IMR-90 (cell line): ENCODE measurements at regions not wholly inside any gene's neighbourhood (a gene's known extent, or its start where the extent isn't known, plus 50 kb on each side); places are given as distances from the start of the nearest gene placed in this dataset.
A peak's percentile ranks its signal among the peaks of the same experiment; 100 is the strongest.

ENCODE experiments used
- ATAC-seq: fragments of 200-7000 bp; cut with Tn5 transposase; 2 replicates; pipeline ENCODE4 v1.9.1; 2020; ENCODE audit warnings: low read depth, mild to moderate bottlenecking, moderate library complexity
- BruUV-seq: library from RNA; stranded (reverse); fragments of 400-500 nt; replicated peaks from 2 replicates; lab custom pipeline; 2021; lab: Mats Ljungman, UMichigan
- CTCF ChIA-PET: fragments of 300-600 bp; formaldehyde crosslinking; extraction: SDS; loops from one replicate; lab custom pipeline; 2021; ENCODE audit warnings: antibody characterized with exemption; lab: Yijun Ruan, JAX
- POLR2A ChIA-PET: fragments of 300-600 bp; sonication (Branson Sonifier 250); formaldehyde crosslinking; loops from one replicate; lab custom pipeline; 2022; ENCODE audit warnings: antibody characterized with exemption; ENCODE audit not compliant: unreplicated experiment; lab: Charles Lee
- DNase-seq: peaks from one replicate; pipeline ENCODE4 v3.0.0; 2013
- H2AFZ ChIP-seq: replicated peaks from 2 replicates; pipeline ENCODE3; 2013; ENCODE audit warnings: low read length, mild to moderate bottlenecking; ENCODE audit not compliant: poor library complexity
- H2AK5ac ChIP-seq: 2 replicates; pipeline ENCODE4 v1.6.1; 2013; ENCODE audit warnings: low read depth, low read length, inconsistent platforms
- H2AK9ac ChIP-seq: replicated peaks from 2 replicates; pipeline ENCODE3; 2013; ENCODE audit warnings: mild to moderate bottlenecking, low read depth, low read length, moderate library complexity; ENCODE audit not compliant: poor library complexity
- H2BK120ac ChIP-seq: 2 replicates; pipeline ENCODE4 v1.6.1; 2013; ENCODE audit warnings: low read depth, low read length, inconsistent platforms
- H2BK15ac ChIP-seq: 3 replicates; pipeline ENCODE4 v1.6.1; 2013; ENCODE audit warnings: low read depth, low read length, inconsistent platforms
- H2BK20ac ChIP-seq: 2 replicates; pipeline ENCODE4 v1.6.1; 2013; ENCODE audit warnings: low read depth, mild to moderate bottlenecking, inconsistent platforms, low read length, moderate library complexity
- H2BK5ac ChIP-seq: 2 replicates; pipeline ENCODE4 v1.6.1; 2013; ENCODE audit warnings: mild to moderate bottlenecking, low read depth, low read length, inconsistent platforms; ENCODE audit not compliant: poor library complexity, severe bottlenecking
- H3K14ac ChIP-seq: replicated peaks from 2 replicates; pipeline ENCODE4 v1.6.1; 2013; ENCODE audit warnings: low read depth, low read length, inconsistent platforms
- H3K18ac ChIP-seq: 2 replicates; pipeline ENCODE4 v1.6.1; 2013; ENCODE audit warnings: low read depth, low read length, control low read depth
- H3K23ac ChIP-seq: 2 replicates; pipeline ENCODE4 v1.6.1; 2013; ENCODE audit warnings: low read depth, low read length, inconsistent platforms
- H3K27ac ChIP-seq: 2 replicates; pipeline ENCODE4 v1.5.1; 2013; ENCODE audit warnings: mild to moderate bottlenecking, control low read depth, low read length; ENCODE audit not compliant: insufficient read depth
- H3K27me3 ChIP-seq: 2 replicates; pipeline ENCODE4 v1.6.1; 2013; ENCODE audit warnings: low read length; ENCODE audit not compliant: control insufficient read depth, insufficient read depth
- H3K36me3 ChIP-seq: 2 replicates; pipeline ENCODE4 v1.6.1; 2013; ENCODE audit warnings: low read length, mixed read lengths; ENCODE audit not compliant: control insufficient read depth, insufficient read depth
- H3K4ac ChIP-seq: 2 replicates; pipeline ENCODE4 v1.6.1; 2013; ENCODE audit warnings: low read depth, low read length, inconsistent platforms
- H3K4me1 ChIP-seq: 2 replicates; pipeline ENCODE4 v1.6.1; 2013; ENCODE audit warnings: low read length, mixed read lengths; ENCODE audit not compliant: control insufficient read depth, insufficient read depth
- H3K4me2 ChIP-seq: 2 replicates; pipeline ENCODE4 v1.6.1; 2013; ENCODE audit warnings: low read depth, mild to moderate bottlenecking, control low read depth, low read length, moderate library complexity
- H3K4me3 ChIP-seq: 2 replicates; pipeline ENCODE4 v1.5.1; 2013; ENCODE audit warnings: low read depth, mild to moderate bottlenecking, control low read depth, low read length, moderate library complexity; ENCODE audit not compliant: insufficient read depth
- H3K56ac ChIP-seq: 2 replicates; pipeline ENCODE4 v1.6.1; 2013; ENCODE audit warnings: low read length, inconsistent platforms; ENCODE audit not compliant: insufficient read depth; ENCODE audit errors: extremely low read depth
- H3K79me1 ChIP-seq, 2 experiments: 2 replicates each; pipeline ENCODE4 v1.6.1; 2013; ENCODE audit warnings: low read length in 2 of 2, inconsistent platforms in 1 of 2, low read depth in 1 of 2
- H3K9ac ChIP-seq: 2 replicates; pipeline ENCODE4 v1.6.1; 2013; ENCODE audit warnings: low read depth, low read length, control low read depth
- H3K9me1 ChIP-seq: 2 replicates; pipeline ENCODE4 v1.6.1; 2013; ENCODE audit warnings: low read length, inconsistent platforms; ENCODE audit not compliant: insufficient read depth
- H3K9me3 ChIP-seq: 2 replicates; pipeline ENCODE4 v1.6.1; 2013; ENCODE audit warnings: low read length; ENCODE audit not compliant: control insufficient read depth, insufficient read depth
- H4K20me1 ChIP-seq: 2 replicates; pipeline ENCODE4 v1.6.1; 2013; ENCODE audit warnings: low read length, inconsistent platforms; ENCODE audit not compliant: insufficient read depth
- H4K5ac ChIP-seq: 2 replicates; pipeline ENCODE4 v1.6.1; 2013; ENCODE audit warnings: mild to moderate bottlenecking, low read depth, low read length, control low read depth
- H4K8ac ChIP-seq, 2 experiments: 2 replicates each; pipeline ENCODE4 v1.6.1; 2013; ENCODE audit warnings: low read depth in 2 of 2, low read length in 2 of 2, control low read depth in 1 of 2, inconsistent platforms in 1 of 2
- H4K91ac ChIP-seq: 2 replicates; pipeline ENCODE4 v1.6.1; 2013; ENCODE audit warnings: low read depth, low read length, inconsistent platforms; ENCODE audit not compliant: insufficient read depth
- MAZ ChIP-seq: IDR thresholded peaks from 2 replicates; pipeline ENCODE4 v1.6.1; 2012; ENCODE audit warnings: low read depth, mild to moderate bottlenecking, low read length, improper control_type of control experiment, moderate library complexity, borderline replicate concordance
- NFE2L2 ChIP-seq: fragments of 150-350 bp; IDR thresholded peaks from 2 replicates; pipeline ENCODE4 v1.6.1; 2016; ENCODE audit warnings: low read depth, mild to moderate bottlenecking, low read length
- POLR2A ChIP-seq: IDR thresholded peaks from 2 replicates; pipeline ENCODE4 v1.6.1; 2012; ENCODE audit warnings: mild to moderate bottlenecking, low read depth, low read length
- WGBS, 2 experiments: methylation state at CpG; one replicate each; pipeline versions ENCODE4 v1.1.5 to v1.1.7; 2013; ENCODE audit warnings: missing lambda C conversion rate in 2 of 2; ENCODE audit not compliant: insufficient read length in 1 of 2; ENCODE audit errors: extremely low coverage in 2 of 2; 5-methylcytosine and 5-hydroxymethylcytosine counted together
- dilution Hi-C: fragments of 300-500 bp; cut with HindIII; formaldehyde crosslinking; loops from one replicate; pipeline ENCODE4 v1.14.3; 2018; ENCODE audit warnings: low sequenced_read_pairs; ENCODE audit not compliant: unreplicated experiment
- in situ Hi-C: fragments of 300-500 bp; cut with MboI; formaldehyde crosslinking; loops from 3 replicates; pipeline ENCODE4 v1.14.3; 2019; ENCODE audit warnings: low sequenced_read_pairs, inconsistent platforms, mixed read lengths
- intact Hi-C: fragments of 100-400 bp; cut with micrococcal nuclease; formaldehyde crosslinking; loops from 2 replicates; pipeline ENCODE4 v1.10.0; 2022
- TF ChIP-seq, protein P1 (sequence below): conservative IDR thresholded peaks from 2 replicates; pipeline ENCODE4 v1.5.1; 2012; ENCODE audit warnings: mild to moderate bottlenecking, low read depth, low read length, improper control_type of control experiment

DNA sequence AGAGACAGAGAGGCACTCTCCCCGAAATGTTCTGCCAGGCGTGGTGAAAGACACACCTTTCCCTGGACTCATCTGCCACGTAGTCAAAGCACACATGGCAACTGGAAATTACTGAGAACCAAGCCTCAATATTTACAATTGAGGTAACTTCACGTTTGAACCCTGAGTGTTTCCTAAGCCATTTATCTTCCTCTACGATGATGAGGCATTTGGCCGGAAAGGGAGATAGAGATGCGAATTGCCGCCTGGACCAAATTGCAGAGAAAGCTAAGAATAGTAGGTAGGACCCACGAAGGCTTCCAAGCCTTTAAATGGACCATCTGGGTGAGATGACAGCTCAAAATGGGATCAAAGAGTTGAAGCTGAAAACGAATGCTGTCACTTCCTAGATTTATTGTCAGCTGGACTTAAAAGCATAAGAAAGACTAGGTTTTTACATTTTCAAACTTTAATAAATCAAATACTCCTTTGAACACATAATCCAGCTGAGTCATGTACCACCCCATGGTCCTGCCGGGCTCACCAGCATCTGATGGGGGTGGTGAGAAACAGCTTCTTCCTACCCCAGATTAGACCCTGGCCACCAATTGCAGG is 135.6 kb upstream of the LYZL2 start:
- Histone ChIP-seq H2AK9ac (no peak overlapping the region), H3K27ac (no peak overlapping the region), H3K4me2 (no peak overlapping the region), H3K23ac (no peak overlapping the region), H3K56ac (no peak overlapping the region), H4K8ac (no peak overlapping the region), H3K36me3 (no peaks in the 10 kb centered on the region), H3K27me3 (no peaks in the 10 kb centered on the region), H3K9me1 (no peaks in the 10 kb centered on the region), H3K14ac (peak overlapping the region; percentile 48; the same call in 1 of the 2 replicates), H3K4me1 (0 out of 2 replicates have a peak, but pooled peaks cover 1% of the 10 kb centered on the region), H3K79me1 (no peaks in the 10 kb centered on the region), H3K18ac (no peak overlapping the region), H3K4ac (peak overlapping the region; percentile 61; the same call in 1 of the 2 replicates), H2BK5ac (no peak overlapping the region), H2BK15ac (no peak overlapping the region), H3K4me3 (no peak overlapping the region), H2AK5ac (0 out of 2 replicates have a peak overlapping the region, but pooled peaks have one; percentile 43), H2AFZ (peak overlapping the region; percentile 41), H2BK120ac (no peak overlapping the region), H4K20me1 (no peaks in the 10 kb centered on the region), H3K9ac (no peak overlapping the region), H4K5ac (no peak overlapping the region), H3K9me3 (peaks cover 8% of the 10 kb centered on the region), H4K91ac (no peak overlapping the region), H2BK20ac (0 out of 2 replicates have a peak overlapping the region, but pooled peaks have one; percentile 25)
- BruUV-seq: no TSS peak
- in situ Hi-C loops (no loop called here), dilution Hi-C loops (no loop called here), intact Hi-C loops (no loop called here)
- ChIA-PET CTCF (no interaction called here), POLR2A (no interaction called here)
- TF ChIP-seq POLR2A (no peak), MAZ (no peak), NFE2L2 (0 out of 2 replicates have a peak, but pooled peaks have one; percentile 36)
- TF ChIP-seq, protein P1, sequence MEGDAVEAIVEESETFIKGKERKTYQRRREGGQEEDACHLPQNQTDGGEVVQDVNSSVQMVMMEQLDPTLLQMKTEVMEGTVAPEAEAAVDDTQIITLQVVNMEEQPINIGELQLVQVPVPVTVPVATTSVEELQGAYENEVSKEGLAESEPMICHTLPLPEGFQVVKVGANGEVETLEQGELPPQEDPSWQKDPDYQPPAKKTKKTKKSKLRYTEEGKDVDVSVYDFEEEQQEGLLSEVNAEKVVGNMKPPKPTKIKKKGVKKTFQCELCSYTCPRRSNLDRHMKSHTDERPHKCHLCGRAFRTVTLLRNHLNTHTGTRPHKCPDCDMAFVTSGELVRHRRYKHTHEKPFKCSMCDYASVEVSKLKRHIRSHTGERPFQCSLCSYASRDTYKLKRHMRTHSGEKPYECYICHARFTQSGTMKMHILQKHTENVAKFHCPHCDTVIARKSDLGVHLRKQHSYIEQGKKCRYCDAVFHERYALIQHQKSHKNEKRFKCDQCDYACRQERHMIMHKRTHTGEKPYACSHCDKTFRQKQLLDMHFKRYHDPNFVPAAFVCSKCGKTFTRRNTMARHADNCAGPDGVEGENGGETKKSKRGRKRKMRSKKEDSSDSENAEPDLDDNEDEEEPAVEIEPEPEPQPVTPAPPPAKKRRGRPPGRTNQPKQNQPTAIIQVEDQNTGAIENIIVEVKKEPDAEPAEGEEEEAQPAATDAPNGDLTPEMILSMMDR: no peak
- ATAC-seq: no peak
- WGBS, 2 experiments: 77% methylated on average over 5 of the region's 11 CpGs; no CpG with 5 or more reads in 1 of the 2 experiments
- no peak for DNase-seq
